Endodermal cell (in vitro differentiated cells): ENCODE measurements at regions not wholly inside any gene's neighbourhood (a gene's known extent, or its start where the extent isn't known, plus 50 kb on each side); places are given as distances from the start of the nearest gene placed in this dataset.

Experiments used
- DNase-seq: peaks from one replicate; pipeline ENCODE4 v3.0.0-alpha.2; 2017
- H3K27ac ChIP-seq: 2 replicates; pipeline ENCODE4 v1.5.1; 2013; ENCODE audit warnings: mild to moderate bottlenecking, low read depth, low read length, moderate library complexity
- H3K27me3 ChIP-seq: 2 replicates; pipeline ENCODE4 v1.6.1; 2013; ENCODE audit warnings: mild to moderate bottlenecking, low read length, moderate library complexity; ENCODE audit not compliant: insufficient read depth, control insufficient read depth, poor library complexity, severe bottlenecking
- H3K36me3 ChIP-seq: 2 replicates; pipeline ENCODE4 v1.7.0; 2013; ENCODE audit warnings: mild to moderate bottlenecking, low read length, moderate library complexity; ENCODE audit not compliant: control insufficient read depth, insufficient read depth
- H3K4me1 ChIP-seq: one replicate; pipeline ENCODE4 v1.7.0; 2013; ENCODE audit warnings: low read length; ENCODE audit not compliant: control insufficient read depth, insufficient read depth
- H3K4me3 ChIP-seq: 2 replicates; pipeline ENCODE4 v1.5.1; 2013; ENCODE audit warnings: mild to moderate bottlenecking, low read length, moderate library complexity
- H3K9ac ChIP-seq: 2 replicates; pipeline ENCODE4 v1.6.1; 2013; ENCODE audit warnings: mild to moderate bottlenecking, low read length, moderate library complexity; ENCODE audit not compliant: poor library complexity, severe bottlenecking; ENCODE audit errors: extremely low read depth
- H3K9me3 ChIP-seq: 2 replicates; pipeline ENCODE4 v1.6.1; 2013; ENCODE audit warnings: mild to moderate bottlenecking, low read length, moderate library complexity; ENCODE audit not compliant: control insufficient read depth
- H3K27ac Mint-ChIP-seq: 2 replicates; pipeline ENCODE4 v1.8.0; 2020; ENCODE audit warnings: mixed read lengths
- H3K27me3 Mint-ChIP-seq: 2 replicates; pipeline ENCODE4 v1.8.0; 2021; ENCODE audit warnings: mild to moderate bottlenecking, mixed read lengths; ENCODE audit not compliant: insufficient read depth
- H3K36me3 Mint-ChIP-seq: 2 replicates; pipeline ENCODE4 v1.8.0; 2020; ENCODE audit warnings: low read depth, mixed read lengths
- H3K4me1 Mint-ChIP-seq: 2 replicates; pipeline ENCODE4 v1.8.0; 2020; ENCODE audit warnings: mixed read lengths
- H3K4me3 Mint-ChIP-seq: 2 replicates; pipeline ENCODE4 v1.8.0; 2020; ENCODE audit warnings: mild to moderate bottlenecking, moderate library complexity, mixed read lengths
- H3K9me3 Mint-ChIP-seq: 2 replicates; pipeline ENCODE4 v1.8.0; 2020; ENCODE audit warnings: mild to moderate bottlenecking, mixed read lengths
- CTCF ChIP-seq: fragments of 200-600 bp; sonication (generic); conservative IDR thresholded peaks from 2 replicates; pipeline ENCODE4 v1.5.0; 2021; ENCODE audit warnings: antibody characterized with exemption, mild to moderate bottlenecking
- WGBS, 2 experiments: methylation state at CpG; one replicate each; pipeline versions ENCODE4 v1.1.5 to v1.1.7; 2013; ENCODE audit warnings: missing lambda C conversion rate in 2 of 2, mixed read lengths in 1 of 2; ENCODE audit not compliant: insufficient coverage in 1 of 2, insufficient read length in 1 of 2; 5-methylcytosine and 5-hydroxymethylcytosine counted together

GRCh38 chr9:124146031-124146561 is 111.7 kb upstream of the NEK6 start:
- 95% methylated on average over 4 of the region's 4 CpGs; no CpG with 5 or more reads in 1 of the 2 experiments for WGBS, 2 experiments
- H3K27me3 ChIP-seq = peaks cover 6% of the 10 kb centered on the region
- Mint-ChIP-seq H3K27ac (no peak overlapping the region), H3K4me1 (peaks cover 9% of the 10 kb centered on the region), H3K27me3 (peaks cover 6% of the 10 kb centered on the region), H3K36me3 (no peaks in the 10 kb centered on the region), H3K4me3 (no peak overlapping the region), H3K9me3 (no peaks in the 10 kb centered on the region)
- H3K27ac ChIP-seq = no peak overlapping the region
- no peak overlapping the region for H3K4me3 ChIP-seq
- DNase-seq = no peak
- no peaks in the 10 kb centered on the region for H3K4me1 ChIP-seq
- no peak for TF ChIP-seq CTCF
- H3K9me3 ChIP-seq = no peaks in the 10 kb centered on the region
- H3K9ac ChIP-seq = no peak overlapping the region
- H3K36me3 ChIP-seq = no peaks in the 10 kb centered on the region

- Histone ChIP-seq H3K9ac (no peak overlapping the region), H3K9me3 (no peaks in the 10 kb centered on the region), H3K4me1 (no peaks in the 10 kb centered on the region), H3K27me3 (peaks cover 14% of the 10 kb centered on the region), H3K4me3 (no peak overlapping the region), H3K36me3 (no peaks in the 10 kb centered on the region), H3K27ac (no peak overlapping the region)
- Mint-ChIP-seq H3K36me3 (no peaks in the 10 kb centered on the region), H3K9me3 (no peaks in the 10 kb centered on the region), H3K27me3 (peaks cover 19% of the 10 kb centered on the region), H3K4me3 (no peak overlapping the region), H3K4me1 (no peaks in the 10 kb centered on the region), H3K27ac (no peak overlapping the region)
- no peak for TF ChIP-seq CTCF
- DNase-seq = no peak
- WGBS, 2 experiments = 50 to 52% methylated on average over 1 of the region's 1 CpG
Measured at GRCh38 chr9:124149992-124150391, 107.8 kb upstream of the NEK6 start.

- Mint-ChIP-seq H3K4me3 (no peak overlapping the region), H3K36me3 (no peaks in the 10 kb centered on the region), H3K27ac (no peak overlapping the region), H3K27me3 (no peaks in the 10 kb centered on the region), H3K9me3 (no peaks in the 10 kb centered on the region), H3K4me1 (no peaks in the 10 kb centered on the region)
- no peak for DNase-seq
- 63% methylated on average over 2 of the region's 2 CpGs; no CpG with 5 or more reads in 1 of the 2 experiments for WGBS, 2 experiments
- Histone ChIP-seq H3K27me3 (no peaks in the 10 kb centered on the region), H3K4me3 (no peak overlapping the region), H3K9ac (no peak overlapping the region), H3K27ac (no peak overlapping the region), H3K4me1 (no peaks in the 10 kb centered on the region), H3K9me3 (no peaks in the 10 kb centered on the region), H3K36me3 (no peaks in the 10 kb centered on the region)
- TF ChIP-seq CTCF = no peak
Measured at GRCh38 chr9:124163760-124164255, 93.9 kb upstream of the NEK6 start.
